Stimulated activated CD4-positive, alpha-beta T cell treated with anti-CD3 and anti-CD28 coated beads, Interleukin-15, amount 100 ng/mL, for 24 hours (primary cell): ENCODE measurements at regions not wholly inside any gene's neighbourhood (a gene's known extent, or its start where the extent isn't known, plus 50 kb on each side); places are given as distances from the start of the nearest gene placed in this dataset.

Experiments used
- DNase-seq: peaks from one replicate; pipeline ENCODE4 v3.0.0-alpha.2; 2020

- DNase-seq, result no peak
Observed at GRCh38 chr16:9484426-9484825, 393.0 kb downstream of the HAPSTR1 start.

- DNase-seq, result no peak
Observed at GRCh38 chr16:9484881-9485280, 393.4 kb downstream of the HAPSTR1 start.

GRCh38 chr16:9489835-9490467 lies 398.5 kb downstream of the HAPSTR1 start:
- no peak for DNase-seq

GRCh38 chr16:9495824-9496223 lies 404.4 kb downstream of the HAPSTR1 start:
- DNase-seq, result no peak

- no peak for DNase-seq
Observed at GRCh38 chr16:9497750-9498149, 406.3 kb downstream of the HAPSTR1 start.

GRCh38 chr16:9499941-9500593 lies 408.6 kb downstream of the HAPSTR1 start:
- DNase-seq, result no peak

- no peak for DNase-seq
Observed at GRCh38 chr16:9500872-9501271, 409.4 kb downstream of the HAPSTR1 start.

GRCh38 chr16:9503251-9503984 lies 412.0 kb downstream of the HAPSTR1 start:
- DNase-seq, result no peak

GRCh38 chr16:9508328-9508936 lies 417.0 kb downstream of the HAPSTR1 start:
- DNase-seq, result no peak

GRCh38 chr16:9509663-9510062 lies 418.2 kb downstream of the HAPSTR1 start:
- no peak for DNase-seq

GRCh38 chr16:9511389-9511788 lies 419.9 kb downstream of the HAPSTR1 start:
- DNase-seq, result no peak

- no peak for DNase-seq
Observed at GRCh38 chr16:9516444-9516843, 425.0 kb downstream of the HAPSTR1 start.

- DNase-seq, result no peak
Observed at GRCh38 chr16:9518051-9518450, 426.6 kb downstream of the HAPSTR1 start.

- DNase-seq, result no peak
Observed at GRCh38 chr16:9518581-9518980, 427.1 kb downstream of the HAPSTR1 start.

- DNase-seq, result no peak
Observed at GRCh38 chr16:9521749-9522370, 430.4 kb downstream of the HAPSTR1 start.

- DNase-seq, result no peak
Observed at GRCh38 chr16:9522614-9523013, 431.2 kb downstream of the HAPSTR1 start.

GRCh38 chr16:9523994-9524393 lies 432.6 kb downstream of the HAPSTR1 start:
- no peak for DNase-seq

GRCh38 chr16:9525037-9525436 lies 433.6 kb downstream of the HAPSTR1 start:
- DNase-seq, result no peak

- no peak for DNase-seq
Observed at GRCh38 chr16:9526791-9527190, 435.3 kb downstream of the HAPSTR1 start.

- DNase-seq, result no peak
Observed at GRCh38 chr16:9527976-9528375, 436.5 kb downstream of the HAPSTR1 start.

- DNase-seq, result no peak
Observed at GRCh38 chr16:9528511-9529079, 437.2 kb downstream of the HAPSTR1 start.

- DNase-seq, result no peak
Observed at GRCh38 chr16:9533042-9533441, 441.6 kb downstream of the HAPSTR1 start.

GRCh38 chr16:9534759-9535158 lies 443.3 kb downstream of the HAPSTR1 start:
- DNase-seq, result no peak
